OCI-LY1 (cell line): ENCODE measurements at regions not wholly inside any gene's neighbourhood (a gene's known extent, or its start where the extent isn't known, plus 50 kb on each side); places are given as distances from the start of the nearest gene placed in this dataset.

Source experiments
- CTCF ChIP-seq: fragments of 200-600 bp; sonication (generic), shearing (Covaris generic); IDR thresholded peaks from 2 replicates; pipeline ENCODE4 v1.5.1; 2017; ENCODE audit warnings: mild to moderate bottlenecking, antibody characterized with exemption, low read length, moderate library complexity, mixed read lengths
- EZH2 ChIP-seq: fragments of 200-600 bp; sonication (generic), shearing (Covaris generic); IDR thresholded peaks from 2 replicates; pipeline ENCODE4 v1.8.0; 2017; ENCODE audit warnings: borderline replicate concordance, mixed run types, mild to moderate bottlenecking, antibody characterized with exemption, low read length, moderate library complexity, mixed read lengths

- TF ChIP-seq CTCF (no peak), EZH2 (no peak)
Observed at GRCh38 chr13:80177327-80177726, 163.6 kb downstream of the SPRY2 start.
